ENCODE measurements at regions not wholly inside any gene's neighbourhood (a gene's known extent, or its start where the extent isn't known, plus 50 kb on each side); places are given as distances from the start of the nearest gene placed in this dataset.
A peak's percentile ranks its signal among the peaks of the same experiment; 100 is the strongest.

GRCh38 chr10:111871458-111871857 lies 312.1 kb downstream of the GPAM start:
- no peak for DNase-seq (ENCODE audit: low read depth in 4 of 4, low spot score in 3 of 4)

- DNase-seq (ENCODE audit: low read depth in 4 of 4, low spot score in 3 of 4) = no peak
These were observed 311.0 kb downstream of the GPAM start for GRCh38 chr10:111872591-111872990.

- DNase-seq (ENCODE audit: low read depth in 4 of 4, low spot score in 3 of 4) = no peak
These were observed 310.5 kb downstream of the GPAM start for GRCh38 chr10:111873041-111873440.

GRCh38 chr10:111873621-111874135 lies 309.9 kb downstream of the GPAM start:
- DNase-seq (ENCODE audit: low read depth in 4 of 4, low spot score in 3 of 4) = no peak

- DNase-seq (ENCODE audit: low read depth in 4 of 4, low spot score in 3 of 4) = no peak
These were observed 309.0 kb downstream of the GPAM start for GRCh38 chr10:111874576-111874975.

GRCh38 chr10:111875725-111876124 lies 307.8 kb downstream of the GPAM start:
- no peak for DNase-seq (ENCODE audit: low read depth in 4 of 4, low spot score in 3 of 4)

- no peak for DNase-seq (ENCODE audit: low read depth in 4 of 4, low spot score in 3 of 4)
These were observed 306.3 kb downstream of the GPAM start for GRCh38 chr10:111877258-111877657.

GRCh38 chr10:111879969-111880368 lies 303.6 kb downstream of the GPAM start:
- DNase-seq (ENCODE audit: low read depth in 4 of 4, low spot score in 3 of 4) = peak in 1 of 4 donors; percentile 24

GRCh38 chr10:111885046-111885445 lies 298.5 kb downstream of the GPAM start:
- DNase-seq (ENCODE audit: low read depth in 4 of 4, low spot score in 3 of 4) = no peak

GRCh38 chr10:111885919-111886318 lies 297.6 kb downstream of the GPAM start:
- no peak for DNase-seq (ENCODE audit: low read depth in 4 of 4, low spot score in 3 of 4)

GRCh38 chr10:111887266-111887665 lies 296.3 kb downstream of the GPAM start:
- no peak for DNase-seq (ENCODE audit: low read depth in 4 of 4, low spot score in 3 of 4)

- no peak for DNase-seq (ENCODE audit: low read depth in 4 of 4, low spot score in 3 of 4)
These were observed 293.5 kb downstream of the GPAM start for GRCh38 chr10:111890046-111890445.

- DNase-seq (ENCODE audit: low read depth in 4 of 4, low spot score in 3 of 4) = no peak
These were observed 267.6 kb downstream of the GPAM start for GRCh38 chr10:111916011-111916410.

- DNase-seq (ENCODE audit: low read depth in 4 of 4, low spot score in 3 of 4) = no peak
These were observed 261.7 kb downstream of the GPAM start for GRCh38 chr10:111921821-111922220.

GRCh38 chr10:111923032-111923431 lies 260.5 kb downstream of the GPAM start:
- no peak for DNase-seq (ENCODE audit: low read depth in 4 of 4, low spot score in 3 of 4)

GRCh38 chr10:111926286-111926685 lies 257.3 kb downstream of the GPAM start:
- no peak for DNase-seq (ENCODE audit: low read depth in 4 of 4, low spot score in 3 of 4)

- no peak for DNase-seq (ENCODE audit: low read depth in 4 of 4, low spot score in 3 of 4)
These were observed 249.6 kb downstream of the GPAM start for GRCh38 chr10:111933937-111934336.

GRCh38 chr10:111934931-111935330 lies 248.6 kb downstream of the GPAM start:
- no peak for DNase-seq (ENCODE audit: low read depth in 4 of 4, low spot score in 3 of 4)

GRCh38 chr10:111936143-111936542 lies 247.4 kb downstream of the GPAM start:
- DNase-seq (ENCODE audit: low read depth in 4 of 4, low spot score in 3 of 4) = no peak

GRCh38 chr10:111944331-111944730 lies 239.2 kb downstream of the GPAM start:
- DNase-seq (ENCODE audit: low read depth in 4 of 4, low spot score in 3 of 4) = no peak

- no peak for DNase-seq (ENCODE audit: low read depth in 4 of 4, low spot score in 3 of 4)
These were observed 229.6 kb downstream of the GPAM start for GRCh38 chr10:111953949-111954348.

- DNase-seq (ENCODE audit: low read depth in 4 of 4, low spot score in 3 of 4) = no peak
These were observed 229.2 kb downstream of the GPAM start for GRCh38 chr10:111954386-111954785.

GRCh38 chr10:111956841-111957240 lies 226.7 kb downstream of the GPAM start:
- no peak for DNase-seq (ENCODE audit: low read depth in 4 of 4, low spot score in 3 of 4)

Data from left renal pelvis (tissue), 4 donors.